ENCODE measurements at regions not wholly inside any gene's neighbourhood (a gene's known extent, or its start where the extent isn't known, plus 50 kb on each side); places are given as distances from the start of the nearest gene placed in this dataset.

GRCh38 chr20:50291254-50292078 is 100.8 kb downstream of the CEBPB start:
- Histone ChIP-seq H3K4me3 (no peak overlapping the region), H3K27me3 (no peaks in the 10 kb centered on the region), H3K27ac (peak overlapping the region; percentile 88 to 97 (median 92)), H3K4me1 (peaks cover 0 to 39% (median 19%) of the 10 kb centered on the region in 4 donors), H3K9me3 (no peaks in the 10 kb centered on the region), H3K36me3 (no peaks in the 10 kb centered on the region)
- intact Hi-C loops (cut with DNase I), result no loop called here
- TF ChIP-seq POLR2A (IDR thresholded peaks at IDR 0.05), result no peak
- TF ChIP-seq CTCF (IDR thresholded peaks at IDR 0.05), result no peak
- 77% methylated on average over 6 of the region's 16 CpGs for WGBS (ENCODE audit: insufficient coverage, low coverage, low lambda C conversion rate, missing lambda C conversion rate)
- ATAC-seq (no peak), DNase-seq (peak in 2 of 3 donors; percentile 29 to 51)

GRCh38 chr20:50292079-50292590 is 101.5 kb downstream of the CEBPB start:
- intact Hi-C loops (cut with DNase I), result no loop called here
- WGBS (ENCODE audit: insufficient coverage, low coverage, low lambda C conversion rate, missing lambda C conversion rate), result 41% methylated on average over 4 of the region's 8 CpGs

GRCh38 chr20:50292591-50293283 is 102.1 kb downstream of the CEBPB start:
- DNase-seq, result peak; percentile 98 to 99 (median 98)
- intact Hi-C loops (cut with DNase I), result no loop called here
- TF ChIP-seq POLR2A (IDR thresholded peaks at IDR 0.05), result peak; percentile 70
- TF ChIP-seq CTCF (IDR thresholded peaks at IDR 0.05), result no peak
- no peaks in the 10 kb centered on the region for H3K9me3 ChIP-seq
- H3K4me3 ChIP-seq, result peak overlapping the region in 2 of 3 donors; percentile 20 to 29
- H3K27ac ChIP-seq, result peak overlapping the region; percentile 88 to 97 (median 92)
- H3K27me3 ChIP-seq, result no peaks in the 10 kb centered on the region
- peaks cover 0 to 46% (median 19%) of the 10 kb centered on the region in 4 donors for H3K4me1 ChIP-seq
- H3K36me3 ChIP-seq, result no peaks in the 10 kb centered on the region
- WGBS (ENCODE audit: insufficient coverage, low coverage, low lambda C conversion rate, missing lambda C conversion rate), result 20% methylated on average over 11 of the region's 26 CpGs
- peak; percentile 83 to 87 (median 86) for ATAC-seq

More at GRCh38 chr20:50292079-50292590, 101.5 kb downstream of the CEBPB start:
- DNase-seq (no peak), ATAC-seq (no peak)
- Histone ChIP-seq H3K9me3 (no peaks in the 10 kb centered on the region), H3K4me1 (peaks cover 0 to 46% (median 19%) of the 10 kb centered on the region in 4 donors), H3K36me3 (no peaks in the 10 kb centered on the region), H3K27me3 (no peaks in the 10 kb centered on the region), H3K4me3 (no peak overlapping the region), H3K27ac (peak overlapping the region; percentile 88 to 97 (median 92))
- TF ChIP-seq POLR2A (IDR thresholded peaks at IDR 0.05), result no peak
- no peak for TF ChIP-seq CTCF (IDR thresholded peaks at IDR 0.05)

- WGBS (ENCODE audit: insufficient coverage, low coverage, low lambda C conversion rate, missing lambda C conversion rate), result 71% methylated on average over 7 of the region's 21 CpGs
- ATAC-seq, result peak in 3 of 4 donors; percentile 11 to 13 (median 11)
- DNase-seq, result peak in 2 of 3 donors; percentile 41 to 60
Observed at GRCh38 chr20:50293284-50294139, 102.9 kb downstream of the CEBPB start.

More at GRCh38 chr20:50293284-50294139, 102.9 kb downstream of the CEBPB start:
- TF ChIP-seq CTCF (IDR thresholded peaks at IDR 0.05) (no peak), POLR2A (IDR thresholded peaks at IDR 0.05) (no peak)
- H3K4me3 ChIP-seq, result peak overlapping the region in 2 of 3 donors; percentile 20 to 29
- no peaks in the 10 kb centered on the region for H3K9me3 ChIP-seq
- peak overlapping the region; percentile 88 to 97 (median 92) for H3K27ac ChIP-seq
- no peaks in the 10 kb centered on the region for H3K36me3 ChIP-seq
- H3K4me1 ChIP-seq, result peaks cover 0 to 50% (median 19%) of the 10 kb centered on the region in 4 donors
- intact Hi-C loops (cut with DNase I), result no loop called here
- no peaks in the 10 kb centered on the region for H3K27me3 ChIP-seq

Measured in right lobe of liver (tissue), 6 donors.